HG02852 (cell line): ENCODE measurements at regions not wholly inside any gene's neighbourhood (a gene's known extent, or its start where the extent isn't known, plus 50 kb on each side); places are given as distances from the start of the nearest gene placed in this dataset.
"Not testable (repeated sequence)": the region's sequence is repeated elsewhere in the genome, so short reads cannot be mapped to it uniquely, and the experiment has no call there.

ENCODE experiments used
- ATAC-seq: cut with Tn5 transposase; IDR thresholded peaks from one replicate; pipeline ENCODE4 v1.9.1; 2021; ENCODE audit warnings: mild to moderate bottlenecking, moderate library complexity; ENCODE audit not compliant: unreplicated experiment

DNA sequence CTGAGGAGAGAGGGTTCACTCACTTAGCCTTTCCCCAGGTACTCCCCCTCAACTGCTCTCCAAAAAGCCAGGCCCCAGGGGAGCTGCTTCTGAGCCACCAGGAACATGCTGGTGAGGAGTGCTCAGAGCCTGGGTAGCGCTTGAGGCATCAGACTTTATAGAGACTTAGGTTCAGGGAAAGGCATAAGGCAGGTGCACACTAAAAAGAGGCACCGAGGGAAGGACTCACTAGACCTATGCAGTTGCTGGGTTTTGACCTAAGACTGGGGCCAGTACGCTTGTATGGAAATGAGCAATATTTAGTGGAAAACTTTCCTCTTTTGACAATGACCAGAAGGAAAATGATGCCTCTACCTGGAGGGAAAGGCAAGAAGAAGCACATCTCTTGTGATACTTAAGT lies 589.1 kb downstream of the RPIA start:
- ATAC-seq: not testable (repeated sequence)

DNA sequence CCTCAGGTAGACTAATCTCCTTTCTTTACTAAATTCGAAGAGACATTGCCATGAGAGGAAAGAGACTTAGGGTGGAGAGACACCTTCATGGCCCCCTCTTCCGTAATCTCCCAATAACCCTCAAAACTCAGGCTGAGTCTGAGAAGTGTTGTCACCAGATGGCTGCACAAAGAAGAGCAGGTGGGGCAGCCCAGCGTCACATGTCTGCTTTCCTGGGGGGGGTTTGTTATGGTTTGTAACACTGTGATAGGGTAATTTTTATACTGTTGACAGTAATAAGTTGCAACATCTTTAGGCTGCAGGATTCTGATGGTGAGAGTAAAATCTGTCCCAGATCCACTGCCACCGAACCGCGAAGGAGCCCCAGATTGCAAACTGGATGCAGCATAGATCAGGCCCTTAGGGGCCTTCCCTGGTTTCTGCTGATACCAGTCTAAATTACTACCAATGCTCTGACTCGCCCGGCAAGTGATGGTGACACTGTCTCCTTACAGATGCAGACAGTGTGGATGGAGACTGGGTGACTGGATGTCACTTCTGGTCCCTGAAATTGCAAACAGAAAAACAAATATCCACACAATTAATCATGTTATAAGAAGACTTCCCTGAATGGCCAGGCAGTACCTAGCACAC lies 595.1 kb downstream of the RPIA start:
- ATAC-seq: not testable (repeated sequence)

DNA sequence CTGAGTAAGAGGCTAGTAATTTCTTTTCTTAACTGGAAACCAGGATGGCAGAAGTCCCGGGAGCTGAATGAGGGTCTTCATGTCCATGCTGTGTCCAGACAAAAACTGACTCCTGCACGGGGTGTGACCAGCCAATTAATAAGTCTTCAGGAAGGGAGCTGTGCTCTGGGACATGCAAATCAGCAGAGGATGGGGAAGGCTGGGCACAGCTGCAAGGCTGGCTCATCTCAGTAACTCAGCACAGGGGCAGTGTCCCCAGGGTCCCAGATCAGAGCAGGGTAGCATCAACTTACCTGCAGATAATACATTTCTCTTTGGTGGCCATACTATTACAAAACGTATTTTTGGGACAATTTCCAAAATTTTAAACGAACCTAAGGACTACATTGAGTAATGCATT lies 595.6 kb downstream of the RPIA start:
- not testable (repeated sequence) for ATAC-seq

DNA sequence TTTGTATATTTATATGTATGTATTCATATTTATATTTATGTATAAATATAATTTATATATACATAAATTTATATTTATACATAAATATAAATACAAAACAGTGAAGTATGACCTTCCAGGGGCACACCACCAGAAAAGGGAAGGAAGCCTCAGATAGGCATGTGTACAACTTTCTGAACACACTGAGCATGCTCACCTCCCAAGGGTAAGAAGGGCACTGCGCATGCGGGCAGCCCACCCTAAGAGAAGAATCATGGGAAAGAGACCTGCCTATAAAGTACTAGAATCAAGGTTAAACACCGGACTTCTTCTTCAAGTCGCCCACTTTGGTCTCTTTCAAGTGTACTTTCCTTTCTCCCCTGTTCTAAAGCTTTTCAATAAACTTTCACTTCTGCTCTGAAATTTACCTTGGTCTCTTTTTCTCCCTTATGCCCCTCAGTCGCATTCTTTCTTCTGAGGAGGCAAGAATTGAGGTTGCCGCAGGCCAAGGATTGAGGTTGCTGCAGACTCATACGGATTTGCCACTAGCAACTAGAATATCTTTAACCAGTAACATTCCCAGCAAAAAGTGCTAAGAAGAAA lies 600.3 kb downstream of the RPIA start:
- ATAC-seq: not testable (repeated sequence)

DNA sequence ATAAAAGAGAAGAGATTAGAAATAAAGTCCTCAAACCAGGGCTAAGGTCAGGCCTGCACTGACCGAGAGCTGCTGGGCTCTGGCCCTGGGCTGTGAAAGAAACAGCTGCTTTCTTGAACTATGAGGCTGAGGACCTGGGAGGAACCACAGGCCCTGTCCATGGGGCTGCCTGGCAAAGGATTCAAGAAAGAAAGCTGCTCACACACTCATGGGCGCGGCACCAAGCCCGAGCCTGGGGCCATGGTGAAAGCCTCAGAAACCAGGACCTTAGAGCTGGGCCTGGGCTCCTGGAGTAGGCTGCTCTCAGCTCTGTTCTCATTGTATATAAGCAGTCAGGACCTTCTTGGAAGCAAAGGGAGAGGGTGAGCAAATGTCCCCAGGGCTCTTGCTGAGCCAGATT lies 601.9 kb downstream of the RPIA start:
- not testable (repeated sequence) for ATAC-seq

DNA sequence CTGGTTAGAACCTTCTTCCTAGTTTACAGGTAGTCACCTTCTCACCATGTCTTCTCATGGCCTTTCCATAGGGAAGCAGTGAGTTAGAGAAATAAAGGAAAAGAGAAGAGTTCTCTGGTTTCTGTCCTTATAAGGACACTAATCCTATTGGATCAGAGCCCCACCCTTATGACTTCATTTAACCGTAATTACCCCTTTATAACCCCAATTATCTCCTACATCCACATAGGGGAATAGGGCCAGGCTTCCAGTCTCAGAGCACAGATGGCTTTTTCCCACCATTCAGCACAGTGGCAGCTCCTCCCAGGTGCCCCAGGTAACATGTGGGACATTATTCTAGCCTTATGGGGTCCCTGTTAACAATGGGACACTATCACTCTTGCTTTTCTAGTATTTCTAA lies 602.9 kb downstream of the RPIA start:
- ATAC-seq: not testable (repeated sequence)

DNA sequence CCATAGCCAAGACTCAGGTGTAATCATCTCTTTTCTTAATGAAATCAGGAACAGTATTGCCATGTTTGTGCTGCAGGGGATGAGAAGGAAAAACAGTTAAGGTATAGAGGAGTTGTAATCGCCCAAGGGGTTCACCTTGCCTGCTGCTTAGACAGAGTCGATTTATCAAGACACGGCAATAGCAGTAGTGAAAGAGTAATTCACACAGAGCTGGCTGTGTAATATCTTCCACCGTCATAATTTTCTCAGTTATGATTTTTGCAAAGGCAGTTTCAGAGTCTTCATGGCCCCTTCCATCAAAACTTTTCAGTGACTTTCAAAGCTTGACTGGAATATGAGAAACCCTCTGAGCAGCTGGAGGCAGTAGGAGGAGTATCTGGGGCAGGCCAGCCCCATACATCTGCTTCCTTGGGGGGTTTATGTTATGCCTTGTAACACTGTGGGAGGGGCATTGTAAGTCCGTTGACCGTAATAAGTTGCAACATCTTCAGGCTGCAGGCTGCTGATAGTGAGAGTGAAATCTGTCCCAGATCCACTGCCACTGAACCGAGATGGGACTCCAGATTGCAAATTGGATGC lies 605.4 kb downstream of the RPIA start:
- ATAC-seq: peak; percentile 44

DNA sequence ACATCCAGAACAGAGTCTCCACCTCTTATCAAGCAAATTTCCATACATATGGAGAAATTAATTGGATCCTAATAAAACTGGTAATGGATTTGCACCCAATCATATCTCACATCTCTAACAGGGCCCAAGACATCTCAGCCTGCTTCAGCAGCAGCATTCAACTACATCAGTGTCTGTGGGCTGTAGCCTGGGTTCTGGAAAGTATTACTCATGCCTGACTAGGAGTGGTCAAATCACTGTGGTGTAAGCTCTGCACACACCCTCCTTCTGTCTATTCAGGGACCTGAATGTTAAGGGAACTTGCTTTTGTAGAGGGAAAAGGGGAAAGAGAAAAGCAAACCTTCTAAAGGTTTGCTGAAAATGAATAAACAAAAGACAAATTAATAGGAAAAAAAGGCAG lies 607.7 kb downstream of the RPIA start:
- peak; percentile 84 for ATAC-seq

DNA sequence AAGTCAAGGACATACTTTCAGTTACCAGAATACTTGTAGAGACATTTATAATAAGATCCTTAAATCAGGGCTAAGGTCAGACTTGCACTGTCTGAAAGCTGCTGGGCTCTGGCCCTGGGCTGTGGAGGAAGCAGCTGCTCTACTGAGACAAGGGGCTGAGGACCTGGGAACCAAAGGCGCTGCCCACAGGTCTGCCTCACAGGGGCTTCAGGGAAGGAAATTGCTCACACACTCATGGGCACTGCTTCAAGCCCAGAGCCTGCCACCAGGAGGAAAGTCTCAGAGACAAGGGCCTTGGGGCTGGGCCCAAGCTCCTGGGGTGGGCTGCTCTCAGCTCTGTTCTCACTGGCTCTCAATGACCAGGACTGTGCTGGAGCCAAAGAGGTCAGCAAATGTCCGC lies 614.1 kb downstream of the RPIA start:
- not testable (repeated sequence) for ATAC-seq

DNA sequence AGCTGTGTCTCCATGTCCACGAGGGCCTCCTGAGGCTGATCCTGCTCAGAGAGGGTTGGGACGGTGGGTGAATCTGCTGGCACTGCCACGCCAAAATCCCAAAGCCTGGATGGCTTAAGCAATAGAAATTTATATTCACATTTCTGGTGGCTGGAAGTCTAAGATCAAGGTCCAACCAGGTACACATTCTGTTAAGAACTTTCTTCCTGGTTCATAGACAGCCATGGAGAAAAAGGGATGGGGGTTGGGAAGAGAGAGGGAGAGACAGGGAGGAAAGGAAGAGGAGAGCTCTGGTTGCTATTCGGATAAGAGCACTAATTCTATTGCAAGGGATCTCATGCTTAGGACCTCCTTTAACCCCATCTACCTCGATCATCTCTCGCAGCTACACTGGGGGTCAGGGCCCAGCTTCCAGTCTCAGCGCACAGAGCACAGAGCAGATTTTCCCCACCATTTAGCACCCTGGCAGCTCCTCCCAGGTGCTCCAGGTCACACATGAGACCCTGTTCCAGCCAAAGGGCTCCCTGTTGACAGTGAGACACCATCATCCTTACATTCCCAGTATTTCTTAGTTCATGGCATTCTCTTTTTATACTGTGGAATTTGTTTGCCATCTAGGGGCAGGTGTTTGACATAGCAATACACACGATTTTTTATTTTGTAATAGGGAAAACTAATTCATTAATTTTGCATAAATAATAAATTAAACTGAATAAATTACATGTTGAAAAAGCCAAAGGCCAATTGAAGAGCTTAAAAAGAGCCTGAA lies 615.6 kb downstream of the RPIA start:
- not testable (repeated sequence) for ATAC-seq

DNA sequence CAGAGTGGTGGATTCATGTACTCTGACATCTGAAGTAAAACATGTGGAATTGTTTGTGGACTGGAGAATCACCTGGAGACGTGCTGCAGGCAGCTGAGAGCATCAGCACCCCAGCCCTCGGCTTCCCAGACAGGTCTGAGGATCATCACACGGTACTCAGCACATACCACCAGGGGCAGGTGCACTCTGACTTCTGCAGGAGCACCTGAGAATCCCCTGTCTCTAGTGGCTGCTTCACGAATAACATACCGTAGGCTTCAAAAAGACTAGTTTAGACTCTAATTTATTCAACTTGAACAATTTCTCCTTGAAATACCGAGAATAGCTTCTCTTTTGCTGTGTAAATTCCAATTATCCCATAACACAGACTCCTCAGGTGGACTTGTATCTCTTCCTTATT lies 627.5 kb downstream of the RPIA start:
- ATAC-seq: not testable (repeated sequence)

DNA sequence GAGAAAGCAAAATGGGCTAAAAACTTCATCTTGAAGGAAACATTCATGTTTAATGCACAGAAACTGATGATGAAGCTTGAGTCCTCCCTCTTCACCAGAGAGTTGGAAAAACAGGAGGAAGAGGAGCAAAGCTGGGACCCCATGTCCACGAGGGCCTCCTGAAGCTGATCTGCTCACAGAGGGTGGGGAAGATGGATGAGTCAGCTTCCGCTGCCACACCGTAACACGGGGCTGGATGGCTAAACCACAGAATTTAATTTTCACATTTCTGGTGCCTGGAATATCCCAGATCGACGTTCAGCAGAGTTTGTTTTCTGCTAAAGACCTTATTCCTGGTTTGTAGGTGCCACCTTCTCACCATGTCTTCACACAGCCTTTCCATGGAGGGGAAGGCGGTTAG lies 634.4 kb downstream of the RPIA start:
- not testable (repeated sequence) for ATAC-seq

DNA sequence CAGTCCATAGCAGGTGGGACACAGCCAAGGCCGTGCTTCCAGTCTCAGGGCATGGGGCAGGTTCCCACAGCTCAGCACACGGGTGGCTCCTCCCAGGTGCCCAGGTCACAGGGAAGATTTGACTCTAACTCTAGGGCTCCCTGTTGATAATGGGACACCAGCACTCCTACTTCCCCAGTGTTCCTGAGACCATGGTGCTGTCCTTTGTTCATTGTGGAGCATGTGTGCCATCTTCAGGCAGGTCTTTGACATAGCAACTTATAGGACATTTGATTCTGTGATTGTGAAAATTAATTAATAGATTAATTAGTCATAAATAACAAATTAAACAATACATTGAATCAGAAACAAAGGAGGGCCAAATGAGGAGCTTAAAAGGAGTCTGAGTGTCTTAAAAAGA lies 635.0 kb downstream of the RPIA start:
- not testable (repeated sequence) for ATAC-seq

DNA sequence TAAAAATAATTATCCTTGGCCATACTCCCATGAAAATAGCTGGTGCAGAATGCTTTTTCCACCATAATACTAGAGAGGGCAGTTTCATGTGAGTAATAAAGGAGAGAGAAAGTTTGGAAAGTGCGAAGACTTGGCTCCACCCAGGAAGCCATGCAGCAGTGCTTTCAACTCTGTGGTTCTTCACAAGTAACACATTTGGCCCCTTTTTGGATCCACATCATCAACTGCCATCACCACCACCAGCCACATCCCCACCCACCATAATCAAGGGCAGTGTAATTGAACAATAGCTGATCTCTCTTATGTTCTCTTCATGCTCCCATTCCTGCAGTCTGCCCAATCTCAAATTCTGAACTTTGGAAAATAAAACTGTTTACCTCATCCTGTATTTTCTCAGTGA lies 637.3 kb downstream of the RPIA start:
- ATAC-seq: not testable (repeated sequence)
